Aorta (tissue), 5 donors: ENCODE measurements at regions not wholly inside any gene's neighbourhood (a gene's known extent, or its start where the extent isn't known, plus 50 kb on each side); places are given as distances from the start of the nearest gene placed in this dataset.
A peak's percentile ranks its signal among the peaks of the same experiment; 100 is the strongest.

Experiments used
- ATAC-seq: fragments of 200-7000 bp; cut with Tn5 transposase; one replicate; pipeline ENCODE4 v1.9.1; 2022; ENCODE audit warnings: moderate library complexity; ENCODE audit not compliant: low FRiP score
- DNase-seq, 2 donors: peaks; one replicate each; pipeline ENCODE4 v3.0.0-alpha.2; 2020
- H3K27ac ChIP-seq, 2 donors: one replicate each; pipeline ENCODE4 v1.5.1; 2013; ENCODE audit warnings: low read length in 2 of 2, mild to moderate bottlenecking in 2 of 2, moderate library complexity in 2 of 2, control low read depth in 1 of 2, inconsistent platforms in 1 of 2, low read depth in 1 of 2
- H3K27me3 ChIP-seq, 2 donors: one replicate each; pipeline ENCODE4 v1.6.1; 2013; ENCODE audit warnings: control low read depth in 1 of 2, low read length in 1 of 2, mild to moderate bottlenecking in 1 of 2, moderate library complexity in 1 of 2; ENCODE audit not compliant: insufficient read depth in 2 of 2, control insufficient read depth in 1 of 2
- H3K36me3 ChIP-seq, 2 donors: one replicate each; pipeline ENCODE4 v1.6.1; 2013; ENCODE audit warnings: control low read depth in 1 of 2, low read length in 1 of 2, mild to moderate bottlenecking in 1 of 2; ENCODE audit not compliant: insufficient read depth in 2 of 2, control insufficient read depth in 1 of 2
- H3K4me1 ChIP-seq, 2 donors: one replicate each; pipeline ENCODE4 v1.6.1; 2013; ENCODE audit warnings: low read length in 2 of 2, control low read depth in 1 of 2, mild to moderate bottlenecking in 1 of 2, moderate library complexity in 1 of 2; ENCODE audit not compliant: insufficient read depth in 2 of 2, control insufficient read depth in 1 of 2
- H3K4me3 ChIP-seq, 2 donors: one replicate each; pipeline ENCODE4 v1.5.1; 2013; ENCODE audit warnings: low read length in 2 of 2, control low read depth in 1 of 2, mild to moderate bottlenecking in 1 of 2
- H3K9me3 ChIP-seq: one replicate; pipeline ENCODE4 v1.6.1; 2013; ENCODE audit warnings: mild to moderate bottlenecking, low read length; ENCODE audit not compliant: control insufficient read depth
- WGBS, 2 donors: extraction: QIAGEN DNeasy Blood & Tissue Kit; methylation state at CpG; one replicate each; pipeline ENCODE4 v1.1.7; 2013; 5-methylcytosine and 5-hydroxymethylcytosine counted together
- intact Hi-C, 2 donors: fragments of 100-400 bp; cut with DNase I; formaldehyde crosslinking; loops; one replicate each; pipeline versions ENCODE4 v1.14.2 to v1.15.0; 2022
- donor health status: healthy with polysubstance abuse.
- donor health status: Bipolar disorder and iron deficiency.
- donor health status: DM: no; HTN: no; CAD: no.
- donor health status: DM: no; HTN: no; CAD: no.
- donor health status: DM: yes; HTN: yes; CAD: no.

DNA sequence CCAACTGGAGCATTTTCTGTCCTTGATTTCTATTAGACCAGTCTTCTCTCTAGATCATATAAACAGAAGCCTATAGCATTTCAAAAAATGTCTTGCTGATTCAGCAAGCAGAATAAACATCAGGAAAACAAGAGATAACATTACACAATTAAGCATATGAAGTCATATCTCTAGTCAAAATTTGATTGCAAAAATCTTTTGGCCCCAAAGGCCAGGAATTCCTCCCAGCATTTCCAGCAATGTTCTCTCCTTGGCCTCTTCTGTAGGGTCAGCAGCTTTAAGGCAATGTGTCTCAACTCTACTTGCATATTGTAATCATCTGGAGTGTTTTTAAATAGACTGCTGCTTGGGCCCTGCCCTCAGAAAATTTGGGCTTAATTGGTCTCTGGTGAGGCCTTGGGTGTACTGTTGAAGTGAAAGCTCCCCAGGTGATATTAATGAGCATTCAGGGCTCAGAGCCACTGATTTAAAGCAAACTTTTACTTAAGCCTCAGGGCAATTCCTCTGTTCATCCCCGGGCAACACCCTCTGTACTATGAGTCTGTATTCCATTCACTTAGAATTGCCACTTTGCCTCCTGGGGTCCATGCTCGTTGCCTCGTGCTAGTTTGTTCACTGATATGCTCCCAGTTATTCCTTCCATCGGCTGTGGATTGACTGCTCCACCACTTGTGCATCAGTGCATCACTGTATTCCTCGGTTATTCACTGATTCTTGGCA, 1072.6 kb downstream of the ROBO2 start:
- 94 to 99% methylated on average over 5 of the region's 5 CpGs for WGBS, 2 donors
- intact Hi-C loops, result no loop called here
- Histone ChIP-seq H3K27me3 (no peaks in the 10 kb centered on the region), H3K27ac (no peak overlapping the region), H3K36me3 (no peaks in the 10 kb centered on the region), H3K4me1 (no peaks in the 10 kb centered on the region), H3K4me3 (no peak overlapping the region), H3K9me3 (no peaks in the 10 kb centered on the region)
- ATAC-seq (peak; percentile 60), DNase-seq (no peak)

DNA sequence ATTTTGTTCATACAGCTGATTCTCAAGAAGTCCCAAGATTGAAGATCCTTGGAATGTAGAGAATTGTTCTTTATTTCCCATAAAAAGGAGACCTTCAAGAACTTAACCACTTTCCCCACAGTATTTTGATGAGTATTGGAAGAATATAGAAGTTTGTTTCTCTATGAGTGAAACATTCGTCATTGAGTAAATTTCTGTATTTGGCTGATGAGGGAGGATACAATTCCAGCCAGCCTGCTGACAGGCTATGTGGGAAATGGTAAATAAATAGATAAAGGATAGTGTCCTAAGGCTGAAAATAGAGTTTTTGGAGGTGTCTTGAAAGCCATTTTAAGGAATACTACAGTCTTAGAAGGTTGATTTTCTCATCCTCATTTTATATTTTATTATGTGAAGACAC, 1076.1 kb downstream of the ROBO2 start:
- DNase-seq (no peak), ATAC-seq (no peak)
- Histone ChIP-seq H3K4me1 (no peaks in the 10 kb centered on the region), H3K27me3 (no peaks in the 10 kb centered on the region), H3K9me3 (no peaks in the 10 kb centered on the region), H3K4me3 (no peak overlapping the region), H3K36me3 (no peaks in the 10 kb centered on the region), H3K27ac (no peak overlapping the region)
- intact Hi-C loops, result no loop called here
- WGBS, 2 donors, result 89 to 90% methylated on average over 1 of the region's 1 CpG

DNA sequence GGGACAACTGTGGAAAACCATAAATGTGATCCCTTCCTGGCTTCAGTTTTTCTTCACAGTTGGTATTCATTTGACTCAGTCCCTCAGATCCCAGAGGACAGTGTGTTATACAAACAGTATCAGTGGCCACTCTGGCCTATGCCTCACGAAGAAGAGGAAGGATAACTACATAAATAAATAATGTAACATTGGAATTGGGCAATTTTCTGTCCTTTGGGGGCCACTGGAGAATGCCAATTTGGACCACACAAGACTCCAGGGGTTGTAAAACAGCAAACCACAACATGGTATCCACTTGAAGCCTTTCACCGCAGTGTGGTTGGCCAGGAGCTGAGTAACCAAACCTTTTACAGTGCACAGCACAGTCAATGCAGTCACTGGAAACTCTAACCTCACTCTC, 1077.0 kb downstream of the ROBO2 start:
- DNase-seq, result no peak
- 82 to 83% methylated on average over 2 of the region's 2 CpGs for WGBS, 2 donors
- no peak for ATAC-seq
- no peaks in the 10 kb centered on the region for H3K4me1 ChIP-seq
- intact Hi-C loops, result no loop called here
- no peaks in the 10 kb centered on the region for H3K36me3 ChIP-seq
- no peaks in the 10 kb centered on the region for H3K9me3 ChIP-seq
- H3K27me3 ChIP-seq, result no peaks in the 10 kb centered on the region
- no peak overlapping the region for H3K4me3 ChIP-seq
- no peak overlapping the region for H3K27ac ChIP-seq

DNA sequence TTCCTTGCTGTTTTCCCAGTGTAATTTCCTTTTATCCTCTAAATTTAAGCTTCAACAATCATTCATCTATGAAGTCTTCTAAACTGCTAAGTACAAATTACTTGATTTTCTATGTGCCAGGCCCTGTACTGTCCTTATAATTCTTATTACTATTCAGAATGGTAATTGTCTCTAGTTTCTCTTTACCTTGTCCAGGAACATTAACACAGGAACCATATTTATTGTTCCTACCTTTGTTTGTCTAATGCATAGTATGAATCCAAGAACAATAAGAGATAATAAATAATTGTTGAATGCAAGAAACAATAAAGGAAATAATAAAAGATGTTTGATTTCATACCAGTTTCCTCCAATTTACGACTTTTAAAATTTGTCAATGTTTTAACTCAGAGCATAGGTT, 1083.2 kb downstream of the ROBO2 start:
- ATAC-seq (no peak), DNase-seq (no peak)
- 62 to 71% methylated on average over 1 of the region's 1 CpG for WGBS, 2 donors
- Histone ChIP-seq H3K27me3 (no peaks in the 10 kb centered on the region), H3K4me3 (no peak overlapping the region), H3K36me3 (no peaks in the 10 kb centered on the region), H3K27ac (no peak overlapping the region), H3K9me3 (peaks cover 1% of the 10 kb centered on the region), H3K4me1 (no peaks in the 10 kb centered on the region)
- intact Hi-C loops, result no loop called here

DNA sequence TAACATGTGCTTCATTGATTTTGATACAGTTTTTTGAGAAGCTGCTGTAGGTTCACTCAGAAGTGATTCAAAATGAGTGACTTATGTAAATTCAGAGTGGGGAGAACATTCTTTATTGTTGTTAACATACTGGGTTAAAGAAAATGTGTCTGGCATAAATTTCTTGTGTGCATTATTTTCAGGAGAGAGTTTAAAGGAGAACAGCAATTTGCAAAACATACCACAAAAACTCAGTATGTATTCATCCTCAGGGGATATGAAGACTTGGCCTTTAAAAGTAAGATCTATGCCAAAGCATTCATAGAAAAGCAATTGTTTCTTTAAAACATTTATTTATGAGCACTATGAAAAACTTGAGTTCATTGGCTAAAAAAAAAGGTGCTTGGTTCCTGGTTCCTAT, 1089.8 kb downstream of the ROBO2 start:
- intact Hi-C loops, result no loop called here
- DNase-seq, result no peak
- Histone ChIP-seq H3K9me3 (no peaks in the 10 kb centered on the region), H3K27me3 (no peaks in the 10 kb centered on the region), H3K36me3 (no peaks in the 10 kb centered on the region), H3K27ac (no peak overlapping the region), H3K4me1 (no peaks in the 10 kb centered on the region), H3K4me3 (no peak overlapping the region)
- no peak for ATAC-seq

DNA sequence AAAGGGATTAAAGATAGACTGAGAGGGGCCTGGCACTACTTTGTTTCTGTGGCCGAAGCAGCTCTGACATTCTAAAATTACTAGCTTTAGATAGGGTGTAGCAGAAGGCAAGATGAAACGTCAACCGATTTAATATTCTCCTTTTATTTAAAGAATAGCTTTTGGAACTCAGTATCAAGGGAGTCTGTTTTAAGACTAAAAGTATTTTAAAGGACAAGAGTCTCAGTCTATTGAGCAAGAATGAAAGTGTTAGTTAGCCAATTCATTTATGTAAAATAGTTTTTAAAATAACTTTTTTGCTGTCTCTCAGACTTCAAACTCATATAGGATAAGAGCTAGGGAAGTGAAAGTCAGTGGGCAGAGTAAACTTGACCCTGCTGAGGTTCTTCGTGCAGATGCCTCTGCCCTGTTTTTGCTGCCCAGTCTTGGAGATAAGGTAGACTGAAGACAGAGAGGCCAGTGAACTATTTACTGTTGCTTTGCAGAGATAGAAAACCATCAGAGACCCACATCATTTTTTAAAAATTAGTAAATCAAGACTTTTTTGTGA, 1090.9 kb downstream of the ROBO2 start:
- 58 to 63% methylated on average over 4 of the region's 4 CpGs for WGBS, 2 donors
- no peak for DNase-seq
- no peak overlapping the region for H3K4me3 ChIP-seq
- H3K36me3 ChIP-seq, result no peaks in the 10 kb centered on the region
- H3K27me3 ChIP-seq, result no peaks in the 10 kb centered on the region
- H3K4me1 ChIP-seq, result no peaks in the 10 kb centered on the region
- ATAC-seq, result no peak
- H3K27ac ChIP-seq, result no peak overlapping the region
- H3K9me3 ChIP-seq, result no peaks in the 10 kb centered on the region
- intact Hi-C loops, result no loop called here

DNA sequence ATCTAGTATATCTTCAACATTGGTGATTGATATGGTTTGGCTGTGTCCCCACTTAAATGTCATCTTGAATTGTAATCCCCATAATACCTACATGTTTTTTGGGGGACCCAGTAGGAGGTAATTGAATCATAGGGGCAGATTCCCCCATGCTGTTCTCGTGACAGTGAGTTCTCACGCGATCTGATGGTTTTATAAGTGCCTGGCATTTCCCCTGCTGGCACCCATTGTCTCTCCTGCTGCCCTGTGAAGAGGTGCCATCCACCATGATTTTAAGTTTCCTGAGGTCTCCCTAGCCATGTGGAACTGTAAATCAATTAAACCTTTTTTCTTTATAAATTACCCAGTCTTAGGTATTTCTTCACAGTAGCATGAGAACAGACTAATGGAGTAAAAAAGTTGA, 1094.6 kb downstream of the ROBO2 start:
- H3K27me3 ChIP-seq, result no peaks in the 10 kb centered on the region
- H3K4me3 ChIP-seq, result no peak overlapping the region
- no peak for ATAC-seq
- H3K4me1 ChIP-seq, result no peaks in the 10 kb centered on the region
- H3K27ac ChIP-seq, result no peak overlapping the region
- DNase-seq, result no peak
- H3K9me3 ChIP-seq, result no peaks in the 10 kb centered on the region
- no peaks in the 10 kb centered on the region for H3K36me3 ChIP-seq
- intact Hi-C loops, result no loop called here
- 80 to 84% methylated on average over 3 of the region's 3 CpGs for WGBS, 2 donors

DNA sequence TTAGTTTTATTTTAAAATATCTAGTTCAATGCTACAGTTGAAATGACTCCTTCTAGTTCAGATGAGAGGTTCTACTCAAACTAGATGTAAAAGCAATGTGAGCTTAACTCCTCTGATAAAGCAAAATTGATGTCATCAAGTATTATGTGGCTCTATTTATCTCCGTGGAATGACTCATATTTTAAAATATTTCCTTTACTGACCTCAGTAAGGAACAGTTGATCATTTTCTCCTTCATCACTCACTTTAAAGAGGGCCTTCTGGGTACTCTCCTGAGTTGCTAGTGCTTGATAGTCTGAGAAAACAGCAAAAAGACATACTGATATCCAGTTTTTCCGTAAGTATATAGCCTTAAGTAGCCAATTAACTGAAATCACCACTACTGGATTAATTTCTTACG, 1099.3 kb downstream of the ROBO2 start:
- intact Hi-C loops, result no loop called here
- Histone ChIP-seq H3K4me1 (no peaks in the 10 kb centered on the region), H3K36me3 (no peaks in the 10 kb centered on the region), H3K27ac (no peak overlapping the region), H3K9me3 (no peaks in the 10 kb centered on the region), H3K4me3 (no peak overlapping the region), H3K27me3 (no peaks in the 10 kb centered on the region)
- ATAC-seq, result no peak
- DNase-seq, result no peak
- 63 to 68% methylated on average over 3 of the region's 3 CpGs for WGBS, 2 donors

DNA sequence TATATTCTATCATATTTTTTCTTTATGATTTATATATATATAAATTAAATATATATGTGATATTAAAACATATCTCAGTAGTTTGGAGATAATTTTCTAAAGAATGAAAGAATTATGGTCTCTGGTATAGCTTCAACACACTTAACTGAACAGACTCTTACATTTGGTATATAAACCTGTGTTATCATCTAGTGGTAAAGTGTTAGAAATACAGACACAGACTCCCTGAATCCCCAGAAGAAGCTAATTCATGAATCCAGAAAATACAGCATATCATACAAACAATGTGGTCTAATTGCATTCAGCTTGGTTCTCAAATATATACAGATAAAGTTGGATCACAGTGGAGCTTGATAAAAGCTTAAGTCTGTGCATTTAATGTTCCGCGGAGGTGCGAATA, 1100.4 kb downstream of the ROBO2 start:
- 96 to 98% methylated on average over 3 of the region's 3 CpGs for WGBS, 2 donors
- intact Hi-C loops, result no loop called here
- Histone ChIP-seq H3K4me3 (no peak overlapping the region), H3K36me3 (no peaks in the 10 kb centered on the region), H3K27ac (no peak overlapping the region), H3K4me1 (no peaks in the 10 kb centered on the region), H3K27me3 (no peaks in the 10 kb centered on the region), H3K9me3 (no peaks in the 10 kb centered on the region)
- ATAC-seq (no peak), DNase-seq (no peak)
